AG09319 (cell line): ENCODE measurements at regions not wholly inside any gene's neighbourhood (a gene's known extent, or its start where the extent isn't known, plus 50 kb on each side); places are given as distances from the start of the nearest gene placed in this dataset.

ENCODE experiments used
- DNase-seq: peaks from one replicate; pipeline ENCODE4 v3.0.0-alpha.2; 2010; ENCODE audit warnings: low read depth; ENCODE audit errors: extremely low read depth
- CTCF ChIP-seq: IDR thresholded peaks from 2 replicates; pipeline ENCODE4 v1.5.1; 2011; ENCODE audit warnings: low read depth, mild to moderate bottlenecking, inconsistent platforms, low read length, moderate library complexity

GRCh38 chr1:73144311-73144710 lies 862.0 kb upstream of the NEGR1 start:
- no peak for DNase-seq
- no peak for TF ChIP-seq CTCF

GRCh38 chr1:73136975-73137374 lies 854.6 kb upstream of the NEGR1 start:
- no peak for DNase-seq
- TF ChIP-seq CTCF, result no peak

GRCh38 chr1:73106931-73107330 lies 824.6 kb upstream of the NEGR1 start:
- TF ChIP-seq CTCF, result no peak
- no peak for DNase-seq

- no peak for DNase-seq
Observed at GRCh38 chr1:73105755-73106154, 823.4 kb upstream of the NEGR1 start.

GRCh38 chr1:73104749-73105148 lies 822.4 kb upstream of the NEGR1 start:
- no peak for TF ChIP-seq CTCF
- DNase-seq, result no peak

More at GRCh38 chr1:73105755-73106154, 823.4 kb upstream of the NEGR1 start:
- no peak for TF ChIP-seq CTCF

- no peak for DNase-seq
Observed at GRCh38 chr1:73100216-73100615, 817.9 kb upstream of the NEGR1 start.

GRCh38 chr1:73097917-73098316 lies 815.6 kb upstream of the NEGR1 start:
- TF ChIP-seq CTCF, result no peak
- no peak for DNase-seq

More at GRCh38 chr1:73100216-73100615, 817.9 kb upstream of the NEGR1 start:
- no peak for TF ChIP-seq CTCF
